ENCODE measurements at regions not wholly inside any gene's neighbourhood (a gene's known extent, or its start where the extent isn't known, plus 50 kb on each side); places are given as distances from the start of the nearest gene placed in this dataset.

- Histone ChIP-seq H3K4me3 (no peak overlapping the region), H3K36me3 (no peaks in the 10 kb centered on the region), H3K27me3 (replicated peaks; ENCODE audit: insufficient read depth) (no peaks in the 10 kb centered on the region), H3K4me1 (replicated peaks) (no peaks in the 10 kb centered on the region), H3K9me3 (no peaks in the 10 kb centered on the region), H3K27ac (no peak overlapping the region)
- DNase-seq (ENCODE audit: low spot score) = no peak
- intact Hi-C loops (cut with DNase I) = no loop called here
- no peak for TF ChIP-seq POLR2A (IDR thresholded peaks at IDR 0.05)
- TF ChIP-seq CTCF (IDR thresholded peaks at IDR 0.05) = peak in 3 of 4 experiments; percentile 16 to 49 (median 42)
- 29% methylated on average over 3 of the region's 3 CpGs for whole genome bisulfite sequencing
These were observed 431.3 kb upstream of the ITGA1 start for GRCh38 chr5:52356311-52356918.

DNA sequence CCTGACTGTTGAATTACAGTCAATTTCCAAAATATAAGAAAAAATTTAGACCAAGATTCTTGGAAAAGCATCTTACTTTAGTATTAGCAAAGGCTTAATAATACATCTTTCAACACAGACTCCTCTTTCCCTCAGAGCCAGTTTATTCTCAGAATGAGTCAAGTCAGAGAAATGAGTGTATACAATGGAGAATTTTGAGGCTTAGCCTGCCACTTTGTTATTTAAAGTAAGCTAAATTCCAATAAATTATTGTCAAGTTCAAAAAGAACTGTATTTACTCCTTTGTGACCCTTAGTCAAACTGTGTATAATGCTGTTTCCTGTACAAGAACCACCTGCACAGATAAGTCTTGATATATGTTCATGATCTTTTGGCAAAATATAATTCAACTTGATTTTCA lies 428.5 kb upstream of the ITGA1 start:
- Histone ChIP-seq H3K27me3 (replicated peaks; ENCODE audit: insufficient read depth) (no peaks in the 10 kb centered on the region), H3K27ac (no peak overlapping the region), H3K4me3 (no peak overlapping the region), H3K9me3 (no peaks in the 10 kb centered on the region), H3K36me3 (no peaks in the 10 kb centered on the region), H3K4me1 (replicated peaks) (no peaks in the 10 kb centered on the region)
- intact Hi-C loops (cut with DNase I) = no loop called here
- DNase-seq (ENCODE audit: low spot score) = no peak
- TF ChIP-seq CTCF (IDR thresholded peaks at IDR 0.05) (no peak), POLR2AphosphoS5 (IDR thresholded peaks at IDR 0.05) (no peak), POLR2A (IDR thresholded peaks at IDR 0.05) (no peak)

DNA sequence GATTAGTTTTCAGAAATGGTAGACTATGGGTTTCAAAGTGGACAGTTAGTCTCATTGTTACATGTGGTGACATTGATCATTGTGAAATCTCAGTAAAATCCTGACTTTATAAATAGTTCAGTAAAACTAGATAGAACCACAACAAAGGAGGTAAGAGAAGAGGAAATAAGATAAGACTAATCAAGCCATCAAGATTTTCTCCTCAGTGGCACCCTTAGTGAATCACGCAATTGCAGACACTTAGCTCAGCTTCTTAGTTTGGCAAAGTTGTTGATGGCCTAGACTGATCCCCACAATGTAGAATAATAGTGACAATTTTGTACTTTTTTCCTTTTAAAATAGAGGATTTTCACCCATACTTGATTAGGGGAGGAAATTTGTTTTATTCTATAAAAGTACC lies 426.7 kb upstream of the ITGA1 start:
- Histone ChIP-seq H3K27ac (no peak overlapping the region), H3K27me3 (replicated peaks; ENCODE audit: insufficient read depth) (no peaks in the 10 kb centered on the region), H3K4me1 (replicated peaks) (no peaks in the 10 kb centered on the region), H3K9me3 (no peaks in the 10 kb centered on the region), H3K36me3 (no peaks in the 10 kb centered on the region), H3K4me3 (no peak overlapping the region)
- intact Hi-C loops (cut with DNase I) = no loop called here
- no peak for TF ChIP-seq CTCF (IDR thresholded peaks at IDR 0.05)
- TF ChIP-seq POLR2A (IDR thresholded peaks at IDR 0.05) = no peak
- TF ChIP-seq POLR2AphosphoS5 (IDR thresholded peaks at IDR 0.05) = no peak
- 95% methylated on average over 1 of the region's 1 CpG for WGBS
- DNase-seq (ENCODE audit: low spot score) = no peak

DNA sequence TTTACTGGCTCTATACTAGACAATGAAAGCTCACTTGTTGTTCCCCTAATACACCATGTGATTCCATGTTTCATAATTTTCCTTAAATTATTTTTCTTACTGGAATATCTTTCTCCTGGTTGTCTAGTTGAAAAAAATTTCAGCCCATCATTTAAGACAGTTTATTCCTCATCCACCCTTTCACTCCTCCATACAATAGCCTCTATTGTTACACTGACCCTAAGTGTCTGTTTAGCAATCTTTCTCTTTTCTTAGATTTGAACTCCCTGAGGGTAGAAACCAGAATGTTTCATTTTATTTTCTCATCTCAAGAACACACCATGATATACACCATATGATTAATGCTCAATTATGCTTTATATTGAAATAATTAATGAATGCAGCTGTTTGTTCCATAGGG lies 413.4 kb upstream of the ITGA1 start:
- DNase-seq (ENCODE audit: low spot score) = no peak
- Histone ChIP-seq H3K9me3 (no peaks in the 10 kb centered on the region), H3K4me1 (replicated peaks) (no peaks in the 10 kb centered on the region), H3K4me3 (no peak overlapping the region), H3K27ac (no peak overlapping the region), H3K36me3 (no peaks in the 10 kb centered on the region), H3K27me3 (replicated peaks; ENCODE audit: insufficient read depth) (no peaks in the 10 kb centered on the region)
- TF ChIP-seq POLR2AphosphoS5 (IDR thresholded peaks at IDR 0.05) = no peak
- TF ChIP-seq CTCF (IDR thresholded peaks at IDR 0.05) = no peak
- no peak for TF ChIP-seq POLR2A (IDR thresholded peaks at IDR 0.05)
- intact Hi-C loops (cut with DNase I) = no loop called here

- no peaks in the 10 kb centered on the region for H3K4me1 ChIP-seq (replicated peaks)
- TF ChIP-seq CTCF (IDR thresholded peaks at IDR 0.05) = no peak
- no peak for TF ChIP-seq POLR2A (IDR thresholded peaks at IDR 0.05)
- TF ChIP-seq POLR2AphosphoS5 (IDR thresholded peaks at IDR 0.05) = no peak
- WGBS = 75% methylated on average over 3 of the region's 3 CpGs
- H3K36me3 ChIP-seq = no peaks in the 10 kb centered on the region
- H3K27ac ChIP-seq = no peak overlapping the region
- H3K27me3 ChIP-seq (replicated peaks; ENCODE audit: insufficient read depth) = no peaks in the 10 kb centered on the region
- intact Hi-C loops (cut with DNase I) = no loop called here
- H3K9me3 ChIP-seq = no peaks in the 10 kb centered on the region
- DNase-seq (ENCODE audit: low spot score) = no peak
- no peak overlapping the region for H3K4me3 ChIP-seq
These were observed 411.7 kb upstream of the ITGA1 start for GRCh38 chr5:52375969-52376368.

Measured in prostate gland (tissue), 2 donors.